Breast epithelium (tissue), 4 donors: ENCODE measurements at regions not wholly inside any gene's neighbourhood (a gene's known extent, or its start where the extent isn't known, plus 50 kb on each side); places are given as distances from the start of the nearest gene placed in this dataset.

Source experiments
- DNase-seq, 2 donors: peaks; one replicate each; pipeline ENCODE4 v3.0.0-alpha.2; 2019; ENCODE audit warnings: low spot score in 2 of 2
- H3K27ac ChIP-seq, 2 donors: fragments of 200-600 bp; sonication (generic) in 1 of 2; one replicate each; pipeline ENCODE4 v1.5.1; 2016 to 2019; ENCODE audit warnings: mild to moderate bottlenecking in 1 of 2
- H3K27me3 ChIP-seq, 2 donors: fragments of 200-600 bp; sonication (generic) in 1 of 2; one replicate each; pipeline versions ENCODE4 v1.5.1 to v1.6.0; 2017 to 2019; ENCODE audit warnings: control low read depth in 1 of 2, mild to moderate bottlenecking in 1 of 2
- H3K36me3 ChIP-seq: fragments of 200-600 bp; one replicate; pipeline ENCODE4 v1.5.1; 2019
- H3K4me1 ChIP-seq, 2 donors: fragments of 200-600 bp; sonication (generic); one replicate each; pipeline ENCODE4 v1.5.1; 2016 to 2019; ENCODE audit warnings: control low read depth in 1 of 2
- H3K4me3 ChIP-seq, 3 donors: fragments of 200-600 bp; sonication (generic); 1 replicate in 2 of 3; 2 replicates in 1 of 3; pipeline ENCODE4 v1.5.1; 2016 to 2019; ENCODE audit warnings: mild to moderate bottlenecking in 3 of 3, moderate library complexity in 2 of 3
- H3K9me3 ChIP-seq, 2 donors: fragments of 200-600 bp; sonication (generic) in 1 of 2; one replicate each; pipeline ENCODE4 v1.5.1; 2016 to 2019; ENCODE audit warnings: control low read depth in 1 of 2
- CTCF ChIP-seq, 3 donors: fragments of 450-650 bp; IDR thresholded peaks; one replicate each; pipeline ENCODE4 v1.5.1; 2016 to 2017; ENCODE audit warnings: antibody characterized with exemption in 3 of 3, mild to moderate bottlenecking in 3 of 3, moderate library complexity in 3 of 3
- POLR2A ChIP-seq: fragments of 450-650 bp; IDR thresholded peaks from one replicate; pipeline ENCODE4 v1.6.1; 2016; ENCODE audit warnings: antibody characterized with exemption, mild to moderate bottlenecking, moderate library complexity
- POLR2AphosphoS5 ChIP-seq, 3 donors: sonication (generic); formaldehyde crosslinking; IDR thresholded peaks; one replicate each; pipeline ENCODE4 v1.6.1; 2017; ENCODE audit warnings: antibody characterized with exemption in 3 of 3
- intact Hi-C: fragments of 100-400 bp; cut with DNase I; formaldehyde crosslinking; loops from one replicate; pipeline ENCODE4 v1.15.1; 2023; ENCODE audit warnings: low total_unique reads

GRCh38 chr4:149164282-149164681 is 651.4 kb downstream of the IQCM start:
- no peak overlapping the region for H3K27ac ChIP-seq
- DNase-seq, result no peak
- H3K27me3 ChIP-seq, result no peaks in the 10 kb centered on the region
- no peaks in the 10 kb centered on the region for H3K4me1 ChIP-seq
- H3K4me3 ChIP-seq, result no peak overlapping the region
- H3K9me3 ChIP-seq, result no peaks in the 10 kb centered on the region
- intact Hi-C loops, result no loop called here
- no peaks in the 10 kb centered on the region for H3K36me3 ChIP-seq
- no peak for TF ChIP-seq POLR2AphosphoS5 (IDR thresholded peaks at IDR 0.05)
- no peak for TF ChIP-seq POLR2A
- no peak for TF ChIP-seq CTCF (IDR thresholded peaks at IDR 0.05)

GRCh38 chr4:149161247-149161646 is 654.4 kb downstream of the IQCM start:
- intact Hi-C loops, result no loop called here
- Histone ChIP-seq H3K9me3 (no peaks in the 10 kb centered on the region), H3K36me3 (no peaks in the 10 kb centered on the region), H3K4me3 (no peak overlapping the region), H3K4me1 (no peaks in the 10 kb centered on the region), H3K27me3 (no peaks in the 10 kb centered on the region), H3K27ac (no peak overlapping the region)
- TF ChIP-seq CTCF (IDR thresholded peaks at IDR 0.05) (no peak), POLR2A (no peak), POLR2AphosphoS5 (IDR thresholded peaks at IDR 0.05) (no peak)
- no peak for DNase-seq

GRCh38 chr4:149160370-149160769 is 655.3 kb downstream of the IQCM start:
- Histone ChIP-seq H3K27ac (no peak overlapping the region), H3K36me3 (no peaks in the 10 kb centered on the region), H3K9me3 (no peaks in the 10 kb centered on the region), H3K27me3 (no peaks in the 10 kb centered on the region), H3K4me1 (no peaks in the 10 kb centered on the region), H3K4me3 (no peak overlapping the region)
- no peak for DNase-seq
- no peak for TF ChIP-seq CTCF (IDR thresholded peaks at IDR 0.05)
- no peak for TF ChIP-seq POLR2A
- TF ChIP-seq POLR2AphosphoS5 (IDR thresholded peaks at IDR 0.05), result no peak
- intact Hi-C loops, result no loop called here

- Histone ChIP-seq H3K4me1 (no peaks in the 10 kb centered on the region), H3K27me3 (no peaks in the 10 kb centered on the region), H3K27ac (no peak overlapping the region), H3K9me3 (no peaks in the 10 kb centered on the region), H3K36me3 (no peaks in the 10 kb centered on the region), H3K4me3 (no peak overlapping the region)
- intact Hi-C loops, result no loop called here
- no peak for TF ChIP-seq CTCF (IDR thresholded peaks at IDR 0.05)
- TF ChIP-seq POLR2A, result no peak
- TF ChIP-seq POLR2AphosphoS5 (IDR thresholded peaks at IDR 0.05), result no peak
- no peak for DNase-seq
Measured at GRCh38 chr4:149158817-149159216, 656.8 kb downstream of the IQCM start.

GRCh38 chr4:149145803-149146202 is 669.8 kb downstream of the IQCM start:
- Histone ChIP-seq H3K27ac (no peak overlapping the region), H3K4me1 (no peaks in the 10 kb centered on the region), H3K36me3 (no peaks in the 10 kb centered on the region), H3K9me3 (no peaks in the 10 kb centered on the region), H3K27me3 (no peaks in the 10 kb centered on the region), H3K4me3 (no peak overlapping the region)
- no peak for TF ChIP-seq POLR2A
- no peak for TF ChIP-seq CTCF (IDR thresholded peaks at IDR 0.05)
- TF ChIP-seq POLR2AphosphoS5 (IDR thresholded peaks at IDR 0.05), result no peak
- intact Hi-C loops, result no loop called here
- DNase-seq, result no peak
